ENCODE measurements at regions not wholly inside any gene's neighbourhood (a gene's known extent, or its start where the extent isn't known, plus 50 kb on each side); places are given as distances from the start of the nearest gene placed in this dataset.
A peak's percentile ranks its signal among the peaks of the same experiment; 100 is the strongest.
"Not testable (repeated sequence)": the region's sequence is repeated elsewhere in the genome, so short reads cannot be mapped to it uniquely, and the experiment has no call there.

DNA sequence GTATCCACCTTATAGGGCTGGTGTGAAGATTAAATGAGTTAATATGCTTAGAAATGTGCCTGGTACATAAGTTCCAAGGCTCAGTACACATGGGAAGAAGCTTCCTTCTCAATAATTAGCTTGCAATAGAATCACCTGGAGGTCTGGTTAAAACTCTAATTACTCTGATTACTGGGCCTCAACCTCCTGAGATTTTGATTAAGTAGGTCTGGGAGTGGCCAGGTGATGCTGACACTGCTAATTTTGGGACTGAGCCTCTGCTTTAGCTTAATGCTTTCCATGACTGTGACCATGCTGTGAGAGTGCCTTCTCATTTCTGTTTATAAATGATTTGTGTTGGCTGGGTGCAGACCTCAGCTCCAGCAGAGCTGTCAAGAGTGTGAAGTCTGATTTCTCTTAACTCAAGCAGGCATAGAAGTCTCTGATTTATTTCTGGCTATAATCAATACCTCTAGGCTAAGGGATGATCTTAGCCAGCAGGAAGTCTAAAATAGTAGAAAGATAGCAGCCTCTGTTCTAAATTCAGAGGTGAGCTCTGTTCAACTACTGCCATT lies 85.3 kb upstream of the ZNF608 start:
- H3K36me3 ChIP-seq (ENCODE audit: control insufficient read depth, insufficient read depth, low read length), result no peaks in the 10 kb centered on the region
- H3K9me3 ChIP-seq (ENCODE audit: control insufficient read depth, insufficient read depth, low read length), result no peaks in the 10 kb centered on the region
- no peak for DNase-seq (ENCODE audit: low read depth in 4 of 6, low spot score in 6 of 6)
- no peaks in the 10 kb centered on the region for H3K27me3 ChIP-seq (ENCODE audit: control insufficient read depth, insufficient read depth, low read length)
- H3K4me3 ChIP-seq (ENCODE audit: low read depth, low read length), result no peak overlapping the region
- H3K4me1 ChIP-seq (ENCODE audit: control insufficient read depth, insufficient read depth, low read length), result no peaks in the 10 kb centered on the region
- no peak overlapping the region for H3K27ac ChIP-seq (ENCODE audit: low read depth, low read length)

DNA sequence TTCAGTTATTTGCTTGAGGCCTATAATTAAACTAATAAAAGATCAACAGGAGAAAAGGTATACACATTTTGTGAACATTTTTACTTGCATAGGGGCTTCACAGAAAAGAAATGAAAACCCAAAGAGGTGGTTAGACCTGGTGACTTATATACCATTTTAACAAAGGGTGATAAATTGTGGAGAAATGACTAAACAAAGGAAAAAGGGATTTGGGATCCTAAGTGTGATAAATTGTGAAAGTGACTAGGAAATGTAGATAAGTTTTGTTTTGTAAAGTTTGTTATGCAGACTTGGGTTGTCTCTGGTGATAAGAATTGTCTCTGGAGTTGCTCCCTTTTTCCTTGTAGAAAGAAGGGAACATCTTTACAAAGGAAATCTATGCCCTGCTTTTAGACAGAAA lies 86.1 kb upstream of the ZNF608 start:
- H3K36me3 ChIP-seq (ENCODE audit: control insufficient read depth, insufficient read depth, low read length), result no peaks in the 10 kb centered on the region

DNA sequence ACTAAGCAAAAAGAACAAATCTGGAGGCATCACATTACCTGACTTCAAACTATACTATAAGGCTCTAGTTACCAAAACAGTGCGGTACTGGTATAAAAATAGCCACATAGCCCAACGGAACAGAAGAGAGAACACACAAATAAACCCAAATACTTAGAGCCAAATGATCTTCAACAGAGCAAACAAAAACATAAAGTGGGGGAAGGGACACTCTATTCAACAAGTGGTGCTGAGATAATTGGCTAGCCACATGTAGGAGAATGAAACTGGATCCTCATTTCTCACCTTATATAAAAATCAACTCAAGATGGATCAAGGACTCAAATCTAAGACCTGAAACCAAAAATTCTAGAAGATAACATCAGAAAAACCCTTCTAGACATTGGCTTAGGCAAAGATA lies 89.9 kb upstream of the ZNF608 start:
- not testable (repeated sequence) for H3K27ac ChIP-seq (ENCODE audit: low read depth, low read length); DNase-seq (ENCODE audit: low read depth in 4 of 6, low spot score in 6 of 6); H3K27me3 ChIP-seq (ENCODE audit: control insufficient read depth, insufficient read depth, low read length); H3K4me3 ChIP-seq (ENCODE audit: low read depth, low read length); H3K9me3 ChIP-seq (ENCODE audit: control insufficient read depth, insufficient read depth, low read length); H3K36me3 ChIP-seq (ENCODE audit: control insufficient read depth, insufficient read depth, low read length); H3K4me1 ChIP-seq (ENCODE audit: control insufficient read depth, insufficient read depth, low read length)
- no CpG with 5 or more reads among the region's 2 CpGs for WGBS (ENCODE audit: insufficient coverage)

More for the DNA sequence above, 86.1 kb upstream of the ZNF608 start:
- no peaks in the 10 kb centered on the region for H3K27me3 ChIP-seq (ENCODE audit: control insufficient read depth, insufficient read depth, low read length)
- DNase-seq (ENCODE audit: low read depth in 4 of 6, low spot score in 6 of 6), result no peak
- no peaks in the 10 kb centered on the region for H3K4me1 ChIP-seq (ENCODE audit: control insufficient read depth, insufficient read depth, low read length)
- H3K27ac ChIP-seq (ENCODE audit: low read depth, low read length), result no peak overlapping the region
- no peak overlapping the region for H3K4me3 ChIP-seq (ENCODE audit: low read depth, low read length)
- H3K9me3 ChIP-seq (ENCODE audit: control insufficient read depth, insufficient read depth, low read length), result no peaks in the 10 kb centered on the region

DNA sequence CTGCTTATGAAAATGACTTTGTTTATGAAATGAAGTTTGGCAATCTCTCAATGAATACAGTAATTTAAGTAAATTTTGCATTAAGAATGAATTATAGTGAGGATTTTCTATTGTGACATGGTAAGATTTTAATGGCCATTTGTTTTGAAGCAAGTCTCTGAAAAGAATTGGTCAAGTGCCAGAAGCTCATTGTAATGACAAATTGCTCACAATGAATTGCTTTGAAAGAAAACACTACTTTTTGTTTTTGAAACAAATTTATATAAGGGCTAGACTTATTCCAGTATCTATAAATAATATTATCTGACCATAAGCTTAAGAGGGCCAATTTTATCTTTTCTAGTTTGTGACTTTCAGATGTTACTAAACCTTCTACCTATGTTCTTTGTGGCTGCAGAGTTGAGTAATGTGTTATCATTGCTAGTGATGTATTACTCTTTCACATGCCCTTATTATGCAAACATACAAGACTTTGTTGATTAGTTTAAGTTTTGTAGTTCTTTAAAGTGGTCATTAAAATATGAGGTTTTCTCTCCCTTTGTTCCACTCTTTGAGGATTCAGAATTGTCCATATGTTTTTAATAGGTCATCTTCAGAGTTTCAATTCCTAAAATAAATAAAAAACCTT lies 93.0 kb upstream of the ZNF608 start:
- Histone ChIP-seq H3K4me1 (ENCODE audit: control insufficient read depth, insufficient read depth, low read length) (no peaks in the 10 kb centered on the region), H3K27ac (ENCODE audit: low read depth, low read length) (no peak overlapping the region), H3K9me3 (ENCODE audit: control insufficient read depth, insufficient read depth, low read length) (no peaks in the 10 kb centered on the region), H3K4me3 (ENCODE audit: low read depth, low read length) (no peak overlapping the region), H3K36me3 (ENCODE audit: control insufficient read depth, insufficient read depth, low read length) (no peaks in the 10 kb centered on the region), H3K27me3 (ENCODE audit: control insufficient read depth, insufficient read depth, low read length) (no peaks in the 10 kb centered on the region)
- DNase-seq (ENCODE audit: low read depth in 4 of 6, low spot score in 6 of 6), result peak in 1 of 6 donors; percentile 58

DNA sequence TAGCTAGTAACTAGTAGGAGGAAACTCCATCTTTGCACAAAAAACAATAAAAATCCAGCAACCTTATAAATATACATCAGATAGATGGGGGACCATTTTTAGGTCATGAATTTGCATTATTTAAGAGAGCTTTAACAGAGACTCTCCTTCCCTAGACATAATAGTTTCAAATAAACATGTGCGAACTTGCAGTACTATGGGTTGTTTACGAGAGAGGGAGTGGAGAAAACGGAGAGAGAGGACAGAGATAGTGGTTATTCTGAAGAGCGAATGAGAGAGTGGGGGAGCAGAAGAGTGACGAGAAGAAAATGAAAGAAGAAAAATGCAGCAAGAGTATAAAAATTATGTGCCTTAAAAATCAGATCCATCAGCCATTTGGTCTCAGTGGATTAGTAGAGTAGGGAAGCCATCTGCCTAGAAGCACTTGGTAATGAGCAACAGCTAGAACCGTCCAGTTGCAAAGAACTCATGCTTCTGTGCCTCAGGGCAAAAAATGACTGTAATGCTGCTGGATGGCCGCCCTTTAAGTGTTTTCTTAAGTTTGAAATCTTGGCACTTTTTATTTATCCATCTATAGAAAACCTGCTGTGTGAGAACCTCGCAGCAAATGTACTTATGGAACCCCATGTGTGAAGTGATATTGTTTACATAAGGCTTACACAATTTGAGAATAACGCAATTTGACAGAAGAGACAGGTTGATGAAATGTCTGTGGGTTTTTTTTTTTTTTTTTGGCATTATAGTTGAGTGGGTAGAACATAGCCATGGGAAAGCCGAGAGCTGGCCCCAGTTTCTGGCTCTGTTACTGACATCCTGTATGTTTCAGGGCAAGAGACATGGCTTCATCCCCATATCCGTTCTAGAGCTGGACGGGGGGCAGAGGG lies 95.6 kb upstream of the ZNF608 start:
- 95% methylated on average over 4 of the region's 12 CpGs for WGBS (ENCODE audit: insufficient coverage)

DNA sequence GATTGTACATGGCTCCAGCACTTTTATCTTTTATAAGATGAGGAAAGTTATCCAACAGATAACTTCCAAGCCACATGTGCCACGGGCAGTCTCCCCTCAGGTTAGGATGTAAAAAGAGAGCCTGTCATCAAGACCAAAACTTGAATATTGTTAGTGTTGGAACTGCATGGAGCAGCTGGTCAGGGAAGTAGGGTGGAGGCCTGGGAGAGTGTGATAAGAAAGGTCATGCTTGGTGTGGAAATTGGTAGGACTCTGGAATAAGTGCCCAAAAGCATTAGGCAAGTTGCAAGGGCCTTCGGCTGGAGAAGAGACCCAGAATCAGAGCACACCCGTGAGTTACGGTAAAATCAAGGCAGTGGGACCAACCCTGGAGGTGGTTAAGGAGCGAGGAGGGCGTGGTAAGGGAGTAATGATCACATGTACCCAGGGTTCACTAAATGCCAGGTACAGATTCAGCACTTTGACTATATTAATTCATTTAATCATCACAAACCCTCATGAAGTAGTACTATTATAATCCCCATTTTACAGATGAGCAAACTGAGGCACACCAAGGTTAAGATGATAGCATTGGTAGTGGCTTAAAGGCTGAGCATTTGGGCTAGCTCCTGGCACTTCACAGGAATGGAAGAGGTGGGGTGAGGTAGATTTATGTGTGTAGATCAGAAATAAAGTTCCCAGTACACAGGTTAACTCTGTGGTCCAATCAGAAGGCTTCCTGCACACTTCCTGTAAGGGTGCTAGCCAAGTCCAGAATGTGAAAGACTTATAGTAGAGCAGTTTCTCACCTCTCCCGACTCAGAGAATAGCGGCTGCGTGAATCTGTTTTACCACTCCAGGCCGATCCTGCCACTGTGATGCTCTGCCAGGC lies 96.5 kb upstream of the ZNF608 start:
- Histone ChIP-seq H3K9me3 (ENCODE audit: control insufficient read depth, insufficient read depth, low read length) (no peaks in the 10 kb centered on the region), H3K36me3 (ENCODE audit: control insufficient read depth, insufficient read depth, low read length) (no peaks in the 10 kb centered on the region), H3K27ac (ENCODE audit: low read depth, low read length) (no peak overlapping the region), H3K4me1 (ENCODE audit: control insufficient read depth, insufficient read depth, low read length) (no peaks in the 10 kb centered on the region), H3K4me3 (ENCODE audit: low read depth, low read length) (no peak overlapping the region), H3K27me3 (ENCODE audit: control insufficient read depth, insufficient read depth, low read length) (no peaks in the 10 kb centered on the region)
- no peak for DNase-seq (ENCODE audit: low read depth in 4 of 6, low spot score in 6 of 6)
- 98% methylated on average over 7 of the region's 10 CpGs for WGBS (ENCODE audit: insufficient coverage)

More for the DNA sequence above, 95.6 kb upstream of the ZNF608 start:
- H3K9me3 ChIP-seq (ENCODE audit: control insufficient read depth, insufficient read depth, low read length), result no peaks in the 10 kb centered on the region
- H3K4me3 ChIP-seq (ENCODE audit: low read depth, low read length), result no peak overlapping the region
- peak in 1 of 6 donors; percentile 76 for DNase-seq (ENCODE audit: low read depth in 4 of 6, low spot score in 6 of 6)
- no peaks in the 10 kb centered on the region for H3K36me3 ChIP-seq (ENCODE audit: control insufficient read depth, insufficient read depth, low read length)
- no peaks in the 10 kb centered on the region for H3K27me3 ChIP-seq (ENCODE audit: control insufficient read depth, insufficient read depth, low read length)
- no peak overlapping the region for H3K27ac ChIP-seq (ENCODE audit: low read depth, low read length)
- H3K4me1 ChIP-seq (ENCODE audit: control insufficient read depth, insufficient read depth, low read length), result no peaks in the 10 kb centered on the region

DNA sequence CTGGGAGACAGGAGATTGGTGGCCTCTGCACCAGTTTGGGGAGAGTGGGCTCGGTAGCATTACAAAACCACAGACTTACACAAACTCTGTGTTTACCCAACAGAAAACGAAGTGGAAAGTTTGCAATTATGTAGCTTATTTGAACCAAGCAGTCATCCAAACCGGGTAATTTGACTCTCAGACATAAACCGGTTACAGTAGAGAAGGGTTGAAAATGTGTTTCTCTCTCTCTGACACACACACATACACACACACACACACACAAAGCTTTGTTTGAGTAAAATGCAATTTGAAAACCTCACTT lies 97.1 kb upstream of the ZNF608 start:
- no peak for DNase-seq (ENCODE audit: low read depth in 4 of 6, low spot score in 6 of 6)

DNA sequence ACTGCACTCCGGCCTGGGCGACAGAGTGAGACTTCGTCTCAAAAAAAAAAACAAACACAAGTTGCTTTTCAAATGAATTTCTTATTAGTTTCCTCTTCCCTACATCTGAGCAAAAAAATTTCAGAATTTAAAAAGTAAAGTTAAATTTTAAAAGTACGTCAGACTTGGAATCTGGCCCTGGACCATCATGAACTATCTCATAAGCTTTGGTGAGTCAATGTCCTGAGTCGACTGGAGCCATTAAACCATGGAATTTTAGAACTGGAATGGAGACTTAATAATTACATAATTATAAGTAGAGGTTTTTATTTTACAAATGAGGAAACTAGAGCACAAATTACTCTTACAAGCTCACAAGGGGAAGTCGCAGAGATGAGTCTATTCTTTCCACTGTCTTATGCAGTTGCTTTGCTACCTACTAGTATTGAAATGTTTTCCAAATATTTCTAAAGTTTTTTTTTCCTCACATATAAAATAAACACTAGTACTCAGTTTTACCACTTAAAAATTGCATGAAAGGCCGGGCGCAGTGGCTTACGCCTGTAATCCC lies 98.0 kb upstream of the ZNF608 start:
- Histone ChIP-seq H3K4me3 (ENCODE audit: low read depth, low read length) (no peak overlapping the region), H3K9me3 (ENCODE audit: control insufficient read depth, insufficient read depth, low read length) (no peaks in the 10 kb centered on the region), H3K36me3 (ENCODE audit: control insufficient read depth, insufficient read depth, low read length) (no peaks in the 10 kb centered on the region), H3K4me1 (ENCODE audit: control insufficient read depth, insufficient read depth, low read length) (no peaks in the 10 kb centered on the region), H3K27ac (ENCODE audit: low read depth, low read length) (no peak overlapping the region), H3K27me3 (ENCODE audit: control insufficient read depth, insufficient read depth, low read length) (no peaks in the 10 kb centered on the region)
- WGBS (ENCODE audit: insufficient coverage), result no CpG with 5 or more reads among the region's 9 CpGs
- DNase-seq (ENCODE audit: low read depth in 4 of 6, low spot score in 6 of 6), result no peak

More for the DNA sequence above, 97.1 kb upstream of the ZNF608 start:
- no CpG with 5 or more reads among the region's 4 CpGs for WGBS (ENCODE audit: insufficient coverage)
- no peaks in the 10 kb centered on the region for H3K27me3 ChIP-seq (ENCODE audit: control insufficient read depth, insufficient read depth, low read length)
- H3K4me1 ChIP-seq (ENCODE audit: control insufficient read depth, insufficient read depth, low read length), result no peaks in the 10 kb centered on the region
- no peak overlapping the region for H3K4me3 ChIP-seq (ENCODE audit: low read depth, low read length)
- no peak overlapping the region for H3K27ac ChIP-seq (ENCODE audit: low read depth, low read length)
- no peaks in the 10 kb centered on the region for H3K9me3 ChIP-seq (ENCODE audit: control insufficient read depth, insufficient read depth, low read length)
- H3K36me3 ChIP-seq (ENCODE audit: control insufficient read depth, insufficient read depth, low read length), result no peaks in the 10 kb centered on the region

GRCh38 chr5:124847907-124848306 lies 101.5 kb upstream of the ZNF608 start:
- no peak overlapping the region for H3K27ac ChIP-seq (ENCODE audit: low read depth, low read length)
- no peak for DNase-seq (ENCODE audit: low read depth in 4 of 6, low spot score in 6 of 6)
- H3K4me3 ChIP-seq (ENCODE audit: low read depth, low read length), result no peak overlapping the region
- H3K27me3 ChIP-seq (ENCODE audit: control insufficient read depth, insufficient read depth, low read length), result no peaks in the 10 kb centered on the region
- H3K9me3 ChIP-seq (ENCODE audit: control insufficient read depth, insufficient read depth, low read length), result no peaks in the 10 kb centered on the region
- no CpG with 5 or more reads among the region's 3 CpGs for WGBS (ENCODE audit: insufficient coverage)
- H3K4me1 ChIP-seq (ENCODE audit: control insufficient read depth, insufficient read depth, low read length), result peaks cover 3% of the 10 kb centered on the region
- no peaks in the 10 kb centered on the region for H3K36me3 ChIP-seq (ENCODE audit: control insufficient read depth, insufficient read depth, low read length)
